PFSK-1 (cell line): ENCODE measurements at regions not wholly inside any gene's neighbourhood (a gene's known extent, or its start where the extent isn't known, plus 50 kb on each side); places are given as distances from the start of the nearest gene placed in this dataset.
A peak's percentile ranks its signal among the peaks of the same experiment; 100 is the strongest.

ENCODE experiments used
- FOXP2 ChIP-seq: optimal IDR thresholded peaks from 2 replicates; pipeline ENCODE3; 2011; ENCODE audit warnings: borderline replicate concordance, control low read depth, inconsistent platforms; ENCODE audit not compliant: insufficient read depth; ENCODE audit errors: extremely low read length, extremely low read depth
- POLR2AphosphoS5 ChIP-seq: IDR thresholded peaks from 2 replicates; pipeline ENCODE4 v1.6.1; 2012; ENCODE audit warnings: low read depth, mild to moderate bottlenecking, control low read depth, low read length, moderate library complexity
- REST ChIP-seq, 2 experiments: IDR thresholded peaks; 2 replicates each; pipeline versions ENCODE4 v1.6.1 to v1.8.0; 2011 to 2012; ENCODE audit warnings: low read depth in 2 of 2, low read length in 2 of 2, control low read depth in 1 of 2, inconsistent platforms in 1 of 2, mild to moderate bottlenecking in 1 of 2, moderate library complexity in 1 of 2; ENCODE audit not compliant: insufficient read depth in 1 of 2
- SIN3A ChIP-seq: IDR thresholded peaks from 2 replicates; pipeline ENCODE4 v1.6.1; 2012; ENCODE audit warnings: mild to moderate bottlenecking, low read length, moderate library complexity, borderline replicate concordance; ENCODE audit not compliant: insufficient read depth
- TAF1 ChIP-seq: IDR thresholded peaks from 2 replicates; pipeline ENCODE4 v1.6.1; 2012; ENCODE audit warnings: low read length, control low read depth, borderline replicate concordance; ENCODE audit not compliant: insufficient read depth

DNA sequence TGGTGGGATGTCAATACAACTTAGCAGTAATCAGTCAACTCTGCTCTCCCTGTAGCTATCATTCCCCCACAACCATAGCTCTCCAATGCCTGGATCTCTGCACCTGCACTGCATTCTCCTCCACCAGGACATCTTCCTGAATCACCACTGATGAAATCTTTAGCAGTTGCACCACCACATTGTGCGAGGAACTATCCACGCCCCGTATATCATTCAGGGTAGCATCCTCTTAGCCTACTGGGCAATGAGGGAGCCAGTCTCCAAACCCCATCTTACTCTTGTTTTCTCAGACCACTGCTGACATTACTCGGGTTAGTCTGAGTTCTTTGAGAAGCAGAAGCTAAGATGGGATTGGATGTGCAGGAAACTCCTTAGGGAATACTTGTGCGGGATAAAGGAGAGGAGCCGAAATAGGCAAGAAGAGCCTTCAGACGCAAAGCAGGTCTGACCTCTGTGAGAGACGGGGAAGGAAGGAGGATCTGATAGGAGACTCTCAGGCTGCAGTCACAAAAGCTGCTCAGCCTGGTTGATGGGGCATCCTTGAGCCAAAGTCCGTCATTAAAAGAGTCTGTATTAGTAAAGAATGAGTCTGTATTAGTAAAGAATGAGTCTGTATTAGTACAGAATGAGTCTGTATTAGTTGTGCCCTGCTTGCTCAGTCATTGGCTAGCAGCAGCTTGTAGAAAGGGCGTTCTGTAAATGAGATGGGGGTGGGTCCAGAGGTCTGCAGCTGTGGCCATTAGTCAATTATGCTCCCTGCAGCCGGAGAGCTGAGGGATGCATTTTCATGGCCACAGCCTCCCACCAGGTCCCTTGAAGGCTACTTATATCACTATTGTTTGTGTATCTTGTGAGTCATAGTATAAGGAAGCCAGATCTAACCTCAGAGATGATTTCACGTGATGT, 49.6 kb upstream of the RASSF3 start:
- 0 out of 4 replicates have a peak, but pooled peaks of 1 of the 2 experiments have one; percentile 4 for TF ChIP-seq REST (IDR thresholded peaks at IDR 0.05; ENCODE audit: insufficient read depth in 1 of 2, low read depth in 2 of 2, low read length in 2 of 2)
- TF ChIP-seq TAF1: peak; percentile 44; the same call in 1 of the 2 replicates
- no peak for TF ChIP-seq POLR2AphosphoS5
- TF ChIP-seq SIN3A: peak; percentile 43; the same call in 1 of the 2 replicates
- no peak for TF ChIP-seq FOXP2
